HG03442 (cell line): ENCODE measurements at regions not wholly inside any gene's neighbourhood (a gene's known extent, or its start where the extent isn't known, plus 50 kb on each side); places are given as distances from the start of the nearest gene placed in this dataset.
A peak's percentile ranks its signal among the peaks of the same experiment; 100 is the strongest.

Experiments used
- ATAC-seq: cut with Tn5 transposase; IDR thresholded peaks from one replicate; pipeline ENCODE4 v1.9.1; 2021; ENCODE audit warnings: mild to moderate bottlenecking, moderate library complexity; ENCODE audit not compliant: unreplicated experiment

- peak; percentile 78 for ATAC-seq
Measured at GRCh38 chr18:56235481-56236013, 402.8 kb downstream of the TXNL1 start.

DNA sequence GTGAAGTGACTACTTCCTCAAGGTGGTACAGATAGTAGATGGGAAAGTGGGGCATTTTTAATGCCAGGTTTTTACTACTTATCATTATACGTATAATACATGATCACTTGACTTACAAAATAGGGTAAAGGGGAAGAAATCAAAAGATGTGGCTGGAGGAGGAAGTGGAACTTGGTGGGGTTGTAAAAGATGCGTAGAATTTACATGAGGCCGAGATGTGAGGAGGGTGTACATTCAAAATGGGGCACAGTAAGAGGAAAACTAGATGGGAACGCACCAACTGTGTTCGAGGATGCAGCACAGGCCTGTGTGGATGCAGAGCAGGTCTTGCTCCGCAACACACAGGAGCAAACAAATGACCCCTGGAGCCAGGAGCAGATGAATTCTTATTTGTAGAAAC, 403.3 kb downstream of the TXNL1 start:
- ATAC-seq, result peak; percentile 36

DNA sequence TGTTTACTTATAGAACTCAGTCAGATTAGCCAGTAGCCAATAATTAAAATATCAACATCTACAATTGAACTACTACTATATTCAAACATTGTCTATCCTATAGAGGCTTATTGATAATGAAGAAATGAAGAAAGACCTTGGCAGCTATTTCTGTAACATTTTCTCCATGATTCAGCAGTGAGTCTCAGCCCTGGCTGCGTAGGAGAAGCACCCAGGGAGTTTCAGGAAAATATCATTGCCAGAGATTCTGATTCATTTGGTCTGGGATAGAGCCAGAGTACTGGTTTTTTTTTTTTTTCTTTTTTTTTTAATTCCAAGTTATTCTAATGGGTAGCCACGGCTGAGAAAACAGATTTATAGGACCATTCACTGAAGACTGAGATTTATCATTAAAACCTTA, 404.8 kb downstream of the TXNL1 start:
- ATAC-seq, result no peak

- no peak for ATAC-seq
Measured at GRCh38 chr18:56226025-56226424, 412.4 kb downstream of the TXNL1 start.

GRCh38 chr18:56224669-56225561, 413.5 kb downstream of the TXNL1 start:
- ATAC-seq, result no peak

GRCh38 chr18:56221195-56222065, 417.0 kb downstream of the TXNL1 start:
- ATAC-seq, result no peak

DNA sequence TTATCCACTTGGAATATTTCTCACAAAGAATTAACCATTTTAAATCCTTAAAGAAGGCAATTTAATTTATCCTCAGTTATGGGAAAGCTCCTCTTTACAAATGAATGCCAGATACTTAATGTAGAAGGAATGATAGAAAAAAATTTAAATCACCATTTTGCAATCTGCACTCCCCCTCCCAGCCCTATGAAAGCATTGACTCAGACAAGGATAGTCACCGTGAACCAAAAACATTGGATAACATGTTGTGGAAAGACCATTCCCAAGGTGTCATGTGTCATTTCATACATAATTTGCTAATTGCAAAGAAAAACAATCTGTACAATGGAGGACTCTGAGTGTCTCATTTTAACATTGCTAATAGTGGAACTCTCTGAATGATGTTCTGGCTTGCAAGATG, 421.0 kb downstream of the TXNL1 start:
- ATAC-seq, result no peak

DNA sequence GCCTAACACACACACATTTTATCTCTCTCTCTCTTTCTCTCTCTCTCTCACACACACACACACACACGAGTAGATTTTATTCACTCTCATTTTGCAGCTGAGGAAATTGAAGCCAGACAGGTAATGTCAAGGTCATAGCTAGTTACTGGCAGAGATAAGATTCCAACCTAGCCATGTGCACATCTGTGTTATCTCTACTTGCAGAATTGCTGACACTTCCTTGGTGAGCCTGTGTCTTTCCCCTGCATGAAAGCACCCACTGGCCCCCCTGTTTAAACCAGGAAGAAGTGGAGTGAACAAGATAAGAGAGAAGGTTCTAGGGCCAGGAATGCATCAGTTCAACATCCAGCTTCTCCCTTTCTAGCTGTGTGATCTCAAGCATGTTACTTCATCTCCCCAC, 423.7 kb downstream of the TXNL1 start:
- no peak for ATAC-seq

- no peak for ATAC-seq
Measured at GRCh38 chr18:56210520-56210919, 427.9 kb downstream of the TXNL1 start.

GRCh38 chr18:56207989-56208388, 430.4 kb downstream of the TXNL1 start:
- ATAC-seq, result no peak

GRCh38 chr18:56204052-56204451, 434.3 kb downstream of the TXNL1 start:
- ATAC-seq, result no peak

DNA sequence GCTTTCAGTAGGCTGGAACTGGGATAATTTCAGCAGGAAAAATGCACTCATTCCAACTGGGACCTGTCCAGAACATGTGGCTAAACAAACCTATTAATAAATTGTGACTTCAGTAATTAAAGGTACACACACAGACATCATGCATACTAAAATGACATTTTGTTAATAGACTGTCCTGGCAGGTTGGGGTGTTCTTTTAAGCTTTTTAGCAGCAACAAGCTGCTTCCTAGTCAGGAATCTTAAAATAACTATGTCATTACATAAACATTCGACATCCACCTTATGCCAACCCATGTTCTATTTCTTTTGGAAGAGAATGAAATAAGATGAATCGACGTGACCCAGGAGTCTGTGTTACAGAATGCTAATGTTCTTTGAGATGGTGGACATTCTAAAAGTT, 435.7 kb downstream of the TXNL1 start:
- no peak for ATAC-seq

GRCh38 chr18:56200381-56200911, 437.9 kb downstream of the TXNL1 start:
- ATAC-seq, result no peak

- ATAC-seq, result no peak
Measured at GRCh38 chr18:56199580-56200330, 438.6 kb downstream of the TXNL1 start.

DNA sequence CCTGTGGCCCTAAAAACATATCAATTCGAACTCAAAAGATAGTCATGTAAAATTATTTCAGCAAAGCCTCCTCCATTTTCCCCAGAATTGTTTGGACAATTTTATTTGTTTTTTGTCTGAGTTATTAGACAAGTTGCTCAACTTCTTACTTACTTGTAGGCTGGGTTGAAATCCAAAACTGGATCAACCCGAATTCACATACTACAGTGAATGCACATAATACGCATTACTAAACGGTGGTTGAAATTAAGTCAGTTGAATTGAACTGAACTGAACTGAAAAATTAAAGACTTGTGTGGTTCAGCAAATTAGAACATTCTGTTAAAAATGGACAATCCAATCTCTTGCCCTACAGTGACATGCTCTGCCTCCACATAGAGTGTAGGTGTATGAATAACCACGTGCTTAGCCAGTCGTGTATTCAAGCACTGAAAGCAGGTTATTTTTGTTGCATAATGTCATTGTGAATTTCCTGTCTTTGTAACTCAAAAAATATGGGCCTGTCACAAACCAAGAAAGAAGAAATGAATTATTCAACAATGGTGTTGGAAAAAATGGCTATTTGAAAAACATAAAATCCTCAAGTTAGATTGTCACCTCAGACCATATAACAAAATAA, 441.0 kb downstream of the TXNL1 start:
- ATAC-seq, result peak; percentile 70

- ATAC-seq, result no peak
Measured at GRCh38 chr18:56196495-56197225, 441.7 kb downstream of the TXNL1 start.

DNA sequence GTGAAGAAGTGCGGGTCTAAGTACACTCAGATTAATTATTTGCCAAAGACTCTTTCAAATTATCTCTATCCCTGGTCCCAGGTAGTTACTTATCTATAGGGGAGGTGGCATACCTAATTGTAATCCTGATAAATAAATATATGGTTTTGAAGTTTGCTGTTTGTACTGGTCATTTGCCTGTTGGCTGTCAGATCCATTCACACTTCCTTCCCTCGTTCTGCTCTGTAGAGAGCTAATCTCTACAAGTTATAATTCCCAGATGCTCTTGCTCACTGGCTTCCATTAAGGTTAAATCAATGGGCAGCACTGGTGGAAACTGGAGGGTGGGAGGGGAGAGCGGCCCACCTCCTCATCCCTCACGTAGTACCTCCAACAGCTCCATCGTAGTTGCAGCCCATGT, 447.1 kb downstream of the TXNL1 start:
- no peak for ATAC-seq

GRCh38 chr18:56189615-56190014, 448.8 kb downstream of the TXNL1 start:
- ATAC-seq, result no peak

GRCh38 chr18:56188529-56189275, 449.7 kb downstream of the TXNL1 start:
- no peak for ATAC-seq
